ENCODE measurements at regions not wholly inside any gene's neighbourhood (a gene's known extent, or its start where the extent isn't known, plus 50 kb on each side); places are given as distances from the start of the nearest gene placed in this dataset.

- no peak for TF ChIP-seq CHD7 (IDR thresholded peaks at IDR 0.05; ENCODE audit: insufficient replicate concordance, low read length)
- TF ChIP-seq CBX8 (IDR thresholded peaks at IDR 0.05; ENCODE audit: borderline replicate concordance, low read depth, low read length): no peak
- TF ChIP-seq BACH1 (IDR thresholded peaks at IDR 0.05; ENCODE audit: low read length): no peak
- no peak for TF ChIP-seq CREB1 (IDR thresholded peaks at IDR 0.05)
- TF ChIP-seq MAX (IDR thresholded peaks at IDR 0.05): no peak
- TF ChIP-seq RXRA (IDR thresholded peaks at IDR 0.05; ENCODE audit: insufficient read depth, low read depth, low read length): no peak
- TF ChIP-seq POLR2A (IDR thresholded peaks at IDR 0.05; ENCODE audit: control extremely low read depth in 1 of 2, low read depth in 2 of 2, low read length in 2 of 2): no peak
- no peak for TF ChIP-seq TEAD4 (IDR thresholded peaks at IDR 0.05; ENCODE audit: low read depth, low read length)
- TF ChIP-seq SIX5 (IDR thresholded peaks at IDR 0.05; ENCODE audit: low read depth, low read length): no peak
- no peak for TF ChIP-seq CHD1 (IDR thresholded peaks at IDR 0.05; ENCODE audit: low read depth, low read length)
- TF ChIP-seq JUN (IDR thresholded peaks at IDR 0.05; ENCODE audit: low read depth, low read length): no peak
Measured at GRCh38 chr6:92593201-92593600, 826.2 kb downstream of the EPHA7 start (continued).

Data from H1 (cell line).